Neural cell (in vitro differentiated cells): ENCODE measurements at regions not wholly inside any gene's neighbourhood (a gene's known extent, or its start where the extent isn't known, plus 50 kb on each side); places are given as distances from the start of the nearest gene placed in this dataset.

Experiments
- H2AFZ ChIP-seq: fragments of 200-600, 300-800 bp; sonication (generic), shearing (Covaris generic); 2 replicates; pipeline ENCODE4 v1.6.0; 2014; ENCODE audit warnings: low read depth, mild to moderate bottlenecking, antibody characterized with exemption, low read length, moderate library complexity
- H3F3A ChIP-seq: fragments of 200-600 bp; shearing (Covaris generic); 2 replicates; pipeline ENCODE4 v1.6.1; 2016; ENCODE audit warnings: mild to moderate bottlenecking, moderate library complexity, mixed read lengths, antibody characterized with exemption, low read length; ENCODE audit not compliant: insufficient read depth, poor library complexity, severe bottlenecking
- H3K27ac ChIP-seq: fragments of 200-600, 300-800 bp; sonication (generic), shearing (Covaris generic); 2 replicates; pipeline ENCODE4 v1.5.1; 2014; ENCODE audit warnings: mild to moderate bottlenecking, low read length, moderate library complexity
- H3K27me3 ChIP-seq: fragments of 300-800, 200-600 bp; sonication (generic), shearing (Covaris generic); 2 replicates; pipeline ENCODE4 v1.6.0; 2014; ENCODE audit warnings: mild to moderate bottlenecking, low read depth, low read length, moderate library complexity; ENCODE audit not compliant: insufficient read depth
- H3K36me3 ChIP-seq: fragments of 300-800, 200-600 bp; sonication (generic), shearing (Covaris generic); 2 replicates; pipeline ENCODE4 v1.5.1; 2014; ENCODE audit warnings: mild to moderate bottlenecking, antibody characterized with exemption, low read length, moderate library complexity; ENCODE audit not compliant: insufficient read depth
- H3K4me2 ChIP-seq: fragments of 300-800, 200-600 bp; sonication (generic), shearing (Covaris generic); 2 replicates; pipeline ENCODE4 v1.6.0; 2014; ENCODE audit warnings: mild to moderate bottlenecking, low read length
- H3K4me3 ChIP-seq: fragments of 300-800, 200-600 bp; sonication (generic), shearing (Covaris generic); 2 replicates; pipeline ENCODE4 v1.5.1; 2014; ENCODE audit warnings: mild to moderate bottlenecking, low read length, moderate library complexity
- H3K79me2 ChIP-seq: fragments of 200-600 bp; shearing (Covaris generic); replicated peaks from 2 replicates; pipeline ENCODE4 v1.6.0; 2014; ENCODE audit warnings: mild to moderate bottlenecking, low read length, moderate library complexity; ENCODE audit not compliant: insufficient read depth
- H3K9ac ChIP-seq: fragments of 300-800, 200-600 bp; sonication (generic), shearing (Covaris generic); 2 replicates; pipeline ENCODE4 v1.6.1; 2016; ENCODE audit warnings: mild to moderate bottlenecking, low read length, mixed read lengths
- H3K9me2 ChIP-seq: fragments of 200-600 bp; shearing (Covaris generic); 2 replicates; pipeline ENCODE4 v1.6.1; 2016; ENCODE audit warnings: mild to moderate bottlenecking, low read length, mixed read lengths; ENCODE audit not compliant: insufficient read depth
- H3K9me3 ChIP-seq: fragments of 200-600, 300-800 bp; sonication (generic), shearing (Covaris generic); 2 replicates; pipeline ENCODE4 v1.6.1; 2016; ENCODE audit warnings: mild to moderate bottlenecking, mixed run types, low read length, moderate library complexity, mixed read lengths
- H4K20me1 ChIP-seq: fragments of 200-600 bp; shearing (Covaris generic); 2 replicates; pipeline ENCODE4 v1.6.1; 2016; ENCODE audit warnings: mild to moderate bottlenecking, mixed run types; ENCODE audit not compliant: insufficient read depth
- CTCF ChIP-seq: fragments of 450-650 bp; IDR thresholded peaks from 2 replicates; pipeline ENCODE4 v1.5.1; 2014; ENCODE audit warnings: antibody characterized with exemption, mild to moderate bottlenecking, moderate library complexity; ENCODE audit not compliant: poor library complexity, severe bottlenecking
- EP300 ChIP-seq: fragments of 450-650 bp; conservative IDR thresholded peaks from 2 replicates; pipeline ENCODE4 v1.6.1; 2014; ENCODE audit warnings: antibody characterized with exemption, mild to moderate bottlenecking, moderate library complexity; ENCODE audit not compliant: poor library complexity, severe bottlenecking
- EZH2 ChIP-seq: fragments of 200-600, 300-800 bp; shearing (Covaris generic), sonication (generic); IDR thresholded peaks from 2 replicates; pipeline ENCODE4 v1.6.1; 2014; ENCODE audit warnings: antibody characterized with exemption, low read length, borderline replicate concordance, mild to moderate bottlenecking; ENCODE audit not compliant: insufficient read depth, poor library complexity, severe bottlenecking
- MXI1 ChIP-seq: fragments of 450-650 bp; conservative IDR thresholded peaks from 2 replicates; pipeline ENCODE4 v1.6.1; 2014; ENCODE audit warnings: antibody characterized with exemption, mild to moderate bottlenecking; ENCODE audit not compliant: poor library complexity, severe bottlenecking
- POLR2AphosphoS5 ChIP-seq: IDR thresholded peaks from 2 replicates; pipeline ENCODE4 v1.6.1; 2012
- REST ChIP-seq: IDR thresholded peaks from 2 replicates; pipeline ENCODE4 v1.6.1; 2012; ENCODE audit warnings: borderline replicate concordance
- SMC3 ChIP-seq: fragments of 450-650 bp; conservative IDR thresholded peaks from 2 replicates; pipeline ENCODE4 v1.6.1; 2014; ENCODE audit warnings: antibody characterized with exemption, mild to moderate bottlenecking, moderate library complexity; ENCODE audit not compliant: poor library complexity
- TAF1 ChIP-seq: IDR thresholded peaks from 2 replicates; pipeline ENCODE4 v1.6.1; 2012; ENCODE audit warnings: low read depth

- TF ChIP-seq POLR2AphosphoS5 = no peak
- Histone ChIP-seq H4K20me1 (no peaks in the 10 kb centered on the region), H3K27me3 (no peaks in the 10 kb centered on the region), H2AFZ (no peak overlapping the region), H3K9me3 (peaks cover 5% of the 10 kb centered on the region), H3F3A (no peaks in the 10 kb centered on the region), H3K79me2 (no peaks in the 10 kb centered on the region), H3K27ac (no peak overlapping the region), H3K9ac (no peak overlapping the region), H3K4me2 (no peak overlapping the region), H3K4me3 (no peak overlapping the region), H3K36me3 (no peaks in the 10 kb centered on the region), H3K9me2 (no peaks in the 10 kb centered on the region)
Measured at GRCh38 chr10:33529234-33529633, 194.8 kb upstream of the NRP1 start.

GRCh38 chr10:33524966-33525365, 190.5 kb upstream of the NRP1 start:
- Histone ChIP-seq H3K9me2 (no peaks in the 10 kb centered on the region), H3K4me2 (no peak overlapping the region), H3K36me3 (no peaks in the 10 kb centered on the region), H3K27me3 (no peaks in the 10 kb centered on the region), H3F3A (no peaks in the 10 kb centered on the region), H3K27ac (no peak overlapping the region), H3K9ac (no peak overlapping the region), H3K4me3 (no peak overlapping the region), H2AFZ (no peak overlapping the region), H3K9me3 (peaks cover 3% of the 10 kb centered on the region), H3K79me2 (no peaks in the 10 kb centered on the region), H4K20me1 (no peaks in the 10 kb centered on the region)
- no peak for TF ChIP-seq SMC3
- no peak for TF ChIP-seq TAF1
- no peak for TF ChIP-seq EZH2
- TF ChIP-seq REST = no peak
- no peak for TF ChIP-seq MXI1
- TF ChIP-seq POLR2AphosphoS5 = no peak
- TF ChIP-seq CTCF = no peak

- Histone ChIP-seq H3K27me3 (no peaks in the 10 kb centered on the region), H3K79me2 (no peaks in the 10 kb centered on the region), H3K36me3 (no peaks in the 10 kb centered on the region), H3K9me3 (no peaks in the 10 kb centered on the region), H3F3A (no peaks in the 10 kb centered on the region), H3K9ac (no peak overlapping the region), H3K4me3 (no peak overlapping the region), H2AFZ (no peak overlapping the region), H3K9me2 (no peaks in the 10 kb centered on the region), H4K20me1 (no peaks in the 10 kb centered on the region), H3K27ac (no peak overlapping the region), H3K4me2 (no peak overlapping the region)
- TF ChIP-seq MXI1 = no peak
- no peak for TF ChIP-seq EP300
- TF ChIP-seq TAF1 = no peak
- no peak for TF ChIP-seq SMC3
- TF ChIP-seq REST = no peak
- TF ChIP-seq POLR2AphosphoS5 = no peak
- no peak for TF ChIP-seq EZH2
Measured at GRCh38 chr10:33524041-33524440, 189.6 kb upstream of the NRP1 start.
